ENCODE measurements at regions not wholly inside any gene's neighbourhood (a gene's known extent, or its start where the extent isn't known, plus 50 kb on each side); places are given as distances from the start of the nearest gene placed in this dataset.
"Not testable (repeated sequence)": the region's sequence is repeated elsewhere in the genome, so short reads cannot be mapped to it uniquely, and the experiment has no call there.

DNA sequence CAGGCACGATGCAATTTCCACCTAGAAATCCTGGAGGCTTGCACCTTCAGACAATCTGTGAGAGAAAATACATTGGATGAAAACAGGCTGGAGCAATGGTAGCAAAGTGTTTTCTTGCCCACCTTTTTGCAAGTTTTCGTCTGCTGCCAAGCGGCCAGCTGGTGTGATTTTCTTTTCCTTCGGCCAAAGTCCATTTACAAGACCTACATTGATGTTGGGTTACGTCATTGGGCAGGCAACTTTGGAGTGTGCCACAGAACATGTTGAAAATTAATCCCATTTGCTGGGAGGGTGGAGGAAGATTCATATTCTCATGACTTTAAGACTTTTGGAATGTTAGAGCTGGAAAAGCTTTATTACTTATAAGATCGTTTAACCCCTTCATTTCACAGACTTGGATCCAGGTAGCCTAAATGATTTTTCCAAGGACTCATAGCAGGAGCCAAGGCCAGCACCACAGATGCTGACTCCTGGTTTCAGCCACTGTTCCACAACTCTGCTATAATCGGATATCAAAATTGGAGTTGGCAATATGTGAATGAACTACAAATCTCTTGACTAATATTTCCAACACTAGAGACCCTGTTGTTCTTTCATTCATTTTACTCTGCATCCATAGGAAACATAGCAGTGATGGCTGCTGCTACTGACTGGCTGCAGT is 352.1 kb downstream of the RND3 start:
- no peak for DNase-seq (ENCODE audit: low spot score)

DNA sequence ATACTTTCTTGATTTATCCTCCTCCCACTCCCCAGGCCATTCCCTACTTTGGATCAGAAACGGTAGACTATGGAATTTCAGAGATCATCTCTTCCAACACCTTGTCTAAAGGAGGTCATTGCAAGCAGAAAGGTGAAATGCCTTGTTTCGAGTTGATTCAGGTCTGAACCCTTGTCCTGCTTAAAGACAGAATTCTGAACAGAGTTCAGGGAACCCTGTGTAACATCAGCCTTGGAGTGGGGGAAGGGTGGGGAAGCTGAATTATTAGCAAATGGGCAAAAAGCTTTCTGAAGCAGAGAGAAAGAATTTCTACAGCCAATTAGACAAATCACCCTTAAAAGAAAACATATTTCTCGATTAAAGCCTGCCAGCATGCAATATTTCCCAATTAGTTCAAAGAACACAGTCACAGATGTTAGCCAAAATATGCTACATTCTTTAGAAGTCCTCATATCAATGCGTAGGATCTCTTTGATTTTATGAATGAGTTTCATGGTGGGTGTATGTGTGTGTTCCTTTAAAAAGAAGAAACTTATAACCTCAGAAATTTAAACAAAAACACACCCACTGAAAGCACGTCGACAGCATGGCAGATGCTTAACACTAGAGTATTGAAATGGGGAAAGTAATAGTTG is 353.1 kb downstream of the RND3 start:
- no peak for DNase-seq (ENCODE audit: low spot score)

DNA sequence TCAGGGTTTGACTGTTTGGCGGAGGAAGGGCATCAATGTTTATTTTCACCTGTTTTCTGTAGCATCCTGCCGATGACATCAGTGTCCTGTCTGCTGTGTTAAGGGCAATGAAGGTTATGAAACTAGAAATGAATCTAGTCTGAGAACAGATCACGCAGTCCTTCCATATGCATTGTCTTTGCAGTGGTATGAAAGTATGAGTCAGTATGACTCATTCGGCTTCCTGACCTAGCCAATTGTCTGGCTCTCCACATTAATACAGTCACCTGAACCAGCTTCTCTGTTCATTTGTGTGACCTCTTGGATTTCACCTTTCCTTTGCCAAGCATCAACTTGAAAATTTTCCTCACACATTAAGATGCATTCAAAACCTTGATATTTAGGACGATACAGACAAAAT is 353.8 kb downstream of the RND3 start:
- DNase-seq (ENCODE audit: low spot score) = no peak

DNA sequence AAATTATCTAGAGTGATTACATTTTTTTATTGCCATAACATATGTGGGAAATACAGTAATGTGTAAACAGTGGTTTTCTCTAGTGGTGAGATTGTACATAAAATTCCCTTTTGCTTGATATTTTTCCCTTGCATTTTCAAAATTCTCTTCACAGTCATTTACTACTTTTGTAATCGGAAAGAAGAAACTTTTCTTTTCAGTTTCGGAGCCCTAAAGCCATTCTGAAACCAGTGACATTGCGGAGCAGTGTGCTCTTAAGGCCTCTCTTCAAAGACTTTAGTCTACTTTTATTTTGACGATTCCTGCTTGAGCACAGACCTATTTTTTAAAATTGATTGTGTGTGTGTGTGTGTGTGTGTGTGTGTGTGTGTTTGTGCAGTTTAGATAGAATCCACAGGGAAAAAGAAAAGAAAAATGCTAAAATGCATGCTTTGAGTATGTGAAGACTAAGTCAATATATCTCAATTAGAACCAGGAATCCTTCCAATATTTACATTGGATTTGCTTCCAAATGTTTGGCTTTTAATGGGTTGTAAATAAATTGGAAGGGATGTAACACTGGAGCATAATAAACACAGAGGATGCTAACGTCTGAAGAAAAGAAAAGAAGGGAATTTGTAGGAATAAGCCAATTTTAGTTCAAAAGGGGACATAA is 357.4 kb downstream of the RND3 start:
- no peak for DNase-seq (ENCODE audit: low spot score)

DNA sequence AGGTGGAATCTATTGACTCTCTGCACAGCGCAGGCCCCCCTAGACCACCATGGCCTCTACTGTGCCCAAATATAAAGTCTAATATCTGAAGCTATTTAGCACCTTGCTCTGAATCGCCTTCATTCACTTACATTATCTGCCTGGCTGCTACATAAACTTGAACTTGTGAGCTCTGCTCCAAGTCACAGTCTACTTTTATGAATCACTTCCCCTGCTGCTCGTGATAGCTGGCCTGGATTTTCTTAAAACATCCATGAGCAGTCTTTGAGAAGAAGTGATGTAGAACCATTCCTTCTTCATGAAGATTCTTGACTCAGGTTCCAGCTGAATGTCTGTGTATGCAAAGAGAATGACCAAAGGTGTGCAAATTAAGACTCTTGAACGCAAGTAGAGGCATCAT is 359.5 kb downstream of the RND3 start:
- DNase-seq (ENCODE audit: low spot score) = no peak

DNA sequence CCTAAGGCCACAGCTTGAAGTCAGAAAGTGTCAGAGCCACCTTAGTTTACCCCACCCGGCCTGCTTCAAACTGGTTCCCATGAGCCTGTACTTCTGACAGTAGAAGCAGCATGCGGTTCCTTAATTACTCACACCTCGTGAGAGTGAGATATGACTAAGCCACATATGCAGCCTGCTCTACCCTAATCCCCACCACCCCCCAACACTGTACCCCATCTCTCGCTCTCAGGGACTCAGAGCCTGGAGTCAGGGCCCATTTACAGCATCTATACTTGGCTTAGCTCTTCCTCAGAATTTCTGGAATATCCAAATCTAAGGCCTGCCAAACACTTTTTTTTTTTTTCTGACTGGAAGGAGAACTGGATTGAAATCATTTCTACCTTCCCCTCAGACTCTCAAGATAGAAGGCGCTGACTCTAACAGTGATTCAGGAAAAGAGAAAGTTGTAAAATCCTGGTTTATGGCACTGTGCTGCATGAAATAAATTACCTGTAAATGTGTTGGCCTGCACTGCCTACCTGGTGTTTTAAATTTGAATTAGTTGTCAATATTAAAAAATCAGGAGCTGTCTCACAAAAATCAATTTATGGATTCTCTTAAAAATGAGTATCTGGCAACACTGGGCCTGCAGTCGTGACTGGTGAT is 360.0 kb downstream of the RND3 start:
- no peak for DNase-seq (ENCODE audit: low spot score)

DNA sequence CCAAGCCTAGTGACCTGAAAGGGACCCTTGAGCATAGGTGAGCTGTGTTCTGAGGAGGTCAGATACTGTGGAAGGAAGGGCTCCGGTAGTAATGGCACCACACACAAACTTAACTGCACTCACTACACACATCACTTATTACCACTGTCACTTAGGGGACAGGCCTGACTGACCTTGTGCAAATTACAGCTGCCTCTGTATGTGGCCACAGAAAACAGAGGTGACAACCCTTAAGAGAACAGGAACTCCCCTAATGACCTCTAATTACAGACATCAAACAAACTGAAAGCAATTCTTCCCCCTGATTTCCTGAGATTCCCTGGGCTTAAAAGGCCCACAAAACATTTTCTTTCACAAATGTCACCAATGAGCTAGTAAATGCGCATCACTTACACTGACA is 360.6 kb downstream of the RND3 start:
- no peak for DNase-seq (ENCODE audit: low spot score)

DNA sequence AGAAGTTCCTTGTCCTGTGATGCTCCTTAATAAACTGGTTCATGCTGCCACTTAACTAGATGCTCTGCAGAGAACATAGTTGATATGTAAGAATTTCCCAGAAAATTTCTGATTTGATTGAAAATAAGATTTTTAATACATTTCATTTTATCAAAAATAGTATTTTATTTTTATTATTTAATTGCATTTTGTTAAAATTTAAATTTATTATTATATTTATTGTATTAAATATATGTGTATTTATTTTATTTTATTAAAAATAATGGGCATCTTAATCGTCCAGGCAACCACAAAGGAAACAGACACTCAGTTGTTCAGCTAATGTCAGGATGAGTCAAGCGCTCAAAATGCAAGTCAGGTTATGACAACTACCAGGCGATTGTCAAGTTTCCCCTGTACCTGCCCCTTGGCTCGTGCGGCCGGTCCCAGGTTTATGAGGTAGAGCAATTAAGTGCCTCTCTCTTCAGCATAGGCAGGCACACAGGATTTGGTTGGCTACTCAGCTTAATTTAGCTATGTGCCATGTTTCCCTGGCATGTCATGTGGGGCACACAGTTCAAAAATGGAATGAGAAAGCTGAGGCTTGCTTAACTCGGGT is 361.2 kb downstream of the RND3 start:
- no peak for DNase-seq (ENCODE audit: low spot score)

DNA sequence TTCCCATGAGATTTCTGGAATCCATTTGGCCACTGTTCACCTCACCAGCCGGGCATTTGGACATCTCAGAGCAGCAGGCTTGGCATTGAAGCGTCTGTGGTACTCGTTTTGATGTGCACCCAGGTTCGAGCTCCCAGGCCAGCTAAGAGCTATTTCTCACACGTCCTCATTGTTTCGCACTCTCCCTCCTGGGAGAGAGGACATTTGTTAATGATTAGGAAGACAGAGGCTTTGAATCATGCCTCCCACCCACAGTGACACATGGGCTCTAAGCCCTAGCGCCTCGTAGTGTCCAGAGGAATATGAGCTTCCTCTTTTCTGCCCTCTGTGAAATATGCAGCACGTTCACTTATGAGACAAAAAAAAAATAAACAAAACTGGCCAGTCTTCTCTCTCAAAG is 361.8 kb downstream of the RND3 start:
- no peak for DNase-seq (ENCODE audit: low spot score)

DNA sequence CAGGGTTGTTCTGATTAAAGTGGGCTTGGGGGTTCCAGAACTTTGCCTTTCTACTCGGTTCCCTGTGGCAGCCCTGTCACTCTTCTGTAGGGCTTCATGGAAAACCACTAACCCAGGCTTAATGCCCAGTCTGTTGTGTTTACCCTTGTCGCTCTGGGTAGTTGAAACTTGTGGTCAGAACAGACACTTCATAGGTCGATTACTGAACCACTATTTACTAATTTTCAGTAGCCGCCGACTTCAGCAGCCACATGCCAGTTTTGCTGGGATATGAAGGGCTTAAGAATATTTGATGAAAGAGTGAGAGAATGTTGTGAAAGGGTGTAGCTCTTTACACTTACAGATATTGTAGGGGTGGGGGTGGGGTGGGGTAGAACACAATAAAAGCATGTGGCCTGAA is 362.3 kb downstream of the RND3 start:
- no peak for DNase-seq (ENCODE audit: low spot score)

DNA sequence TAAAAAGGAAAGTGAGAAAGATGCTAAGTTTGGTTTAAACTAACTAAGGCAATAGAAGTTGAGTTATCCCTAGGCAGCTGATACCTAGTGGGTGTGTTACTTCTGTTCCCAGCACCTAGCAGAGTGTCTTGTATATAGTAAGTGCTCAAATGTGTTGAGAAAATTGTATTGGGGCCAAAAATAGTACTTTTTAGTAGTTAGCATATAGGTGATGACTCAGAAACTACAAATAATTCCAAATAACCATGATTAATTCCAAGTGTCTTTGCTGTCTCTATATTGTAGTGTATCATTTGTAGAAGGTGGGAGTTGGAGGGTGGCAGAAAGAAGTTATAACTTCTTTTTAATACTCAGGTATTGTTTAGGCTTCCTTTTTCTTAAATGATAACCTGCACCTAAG is 362.7 kb downstream of the RND3 start:
- no peak for DNase-seq (ENCODE audit: low spot score)

DNA sequence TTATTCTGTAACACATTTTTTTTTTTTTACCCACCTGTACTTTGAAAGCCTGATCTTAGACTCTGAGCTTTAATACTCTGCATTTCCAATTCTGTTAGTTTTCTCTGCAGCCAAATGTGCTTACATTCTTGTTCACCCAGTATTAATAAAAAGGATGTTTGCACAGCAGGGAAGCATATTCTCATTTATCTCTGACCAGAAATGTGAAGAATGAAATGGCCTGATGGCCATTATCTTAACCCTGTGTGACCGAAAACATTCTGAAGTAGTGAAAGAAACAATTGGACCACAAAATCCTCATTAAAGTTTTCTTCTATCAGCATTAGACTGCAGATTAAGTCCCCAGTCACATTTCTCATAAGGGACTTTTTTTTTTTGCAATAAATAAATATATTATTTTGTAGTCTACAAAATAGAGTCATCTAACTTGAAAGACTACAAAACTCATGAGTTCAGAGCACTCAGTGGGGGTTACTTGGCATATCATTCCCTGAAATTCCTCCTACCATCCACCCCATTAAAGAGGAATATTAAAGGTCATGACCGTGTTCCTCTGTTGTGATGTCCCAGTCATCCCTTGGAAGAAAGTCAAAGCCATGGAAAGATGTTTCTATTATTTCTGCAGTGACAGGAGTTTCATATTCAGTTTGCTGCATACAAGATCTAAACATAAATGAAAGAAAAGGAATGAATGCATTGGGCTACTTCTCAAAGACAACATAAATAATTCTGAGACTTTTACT is 364.4 kb downstream of the RND3 start:
- no peak for DNase-seq (ENCODE audit: low spot score)

DNA sequence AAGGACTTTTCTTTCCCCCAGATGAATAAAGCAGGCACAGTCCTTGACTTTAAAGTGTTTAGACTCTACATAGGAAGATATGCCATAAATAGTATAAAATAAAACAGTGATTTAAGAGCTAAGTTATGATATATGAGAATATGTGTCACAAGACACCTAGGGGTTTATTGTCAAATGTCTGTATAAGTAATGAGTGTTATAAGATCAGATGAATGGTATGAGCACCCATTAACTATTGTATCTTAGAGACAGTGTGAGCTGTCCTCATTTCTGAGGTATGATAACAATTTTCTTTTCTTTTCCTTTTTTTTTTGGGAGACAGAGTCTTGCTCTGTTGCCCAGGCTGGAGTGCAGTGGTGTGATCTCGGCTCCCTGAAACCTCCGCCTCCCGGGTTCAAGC is 365.3 kb downstream of the RND3 start:
- no peak for DNase-seq (ENCODE audit: low spot score)

DNA sequence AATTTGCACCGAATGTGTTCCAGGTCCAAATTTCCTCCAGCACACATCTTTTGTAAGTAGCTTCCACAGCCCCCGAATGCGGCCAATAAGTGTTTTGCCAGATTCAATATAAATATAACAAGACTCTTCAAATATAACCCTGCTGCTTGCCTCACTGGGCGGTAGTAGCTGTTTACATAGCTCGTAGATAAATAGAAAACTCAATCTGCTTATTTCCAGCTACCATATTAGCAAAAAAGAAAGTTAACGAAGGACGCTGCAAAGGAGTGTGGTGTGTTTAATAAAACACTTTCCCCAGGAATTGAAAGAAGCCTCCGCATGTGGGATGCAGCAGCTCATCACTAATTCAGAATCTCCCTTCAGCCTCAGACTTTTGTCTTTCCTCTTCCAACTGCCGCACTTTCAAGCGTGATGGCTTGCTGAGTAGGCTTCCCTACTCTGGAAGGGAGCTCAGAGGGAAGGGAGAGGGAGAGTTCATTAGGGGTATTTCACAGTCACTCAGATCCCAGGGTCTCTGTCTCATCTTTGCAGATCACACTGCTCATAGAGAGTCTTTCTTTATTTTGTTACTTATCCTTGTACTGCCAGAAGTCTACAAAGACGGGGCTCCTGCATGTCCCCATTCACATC is 367.0 kb downstream of the RND3 start:
- no peak for DNase-seq (ENCODE audit: low spot score)

DNA sequence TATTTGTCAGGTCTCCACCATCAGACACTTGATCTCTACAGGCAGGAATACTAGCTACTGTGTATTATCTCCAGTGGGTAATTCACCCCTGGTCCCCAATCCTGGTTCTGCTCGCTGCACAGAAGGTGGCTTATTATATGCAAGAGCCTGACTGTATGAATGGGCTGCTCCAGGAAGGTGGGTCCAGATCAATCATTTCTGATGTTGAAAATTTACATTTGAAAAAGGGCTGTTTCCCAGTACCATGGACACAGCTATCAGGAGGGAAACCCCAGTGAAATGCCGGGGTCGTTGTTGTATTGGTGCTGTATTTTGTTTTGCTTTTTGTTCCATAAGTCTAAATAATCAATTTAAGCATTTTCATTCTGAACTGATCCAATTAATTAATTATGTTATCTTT is 367.6 kb downstream of the RND3 start:
- no peak for DNase-seq (ENCODE audit: low spot score)

DNA sequence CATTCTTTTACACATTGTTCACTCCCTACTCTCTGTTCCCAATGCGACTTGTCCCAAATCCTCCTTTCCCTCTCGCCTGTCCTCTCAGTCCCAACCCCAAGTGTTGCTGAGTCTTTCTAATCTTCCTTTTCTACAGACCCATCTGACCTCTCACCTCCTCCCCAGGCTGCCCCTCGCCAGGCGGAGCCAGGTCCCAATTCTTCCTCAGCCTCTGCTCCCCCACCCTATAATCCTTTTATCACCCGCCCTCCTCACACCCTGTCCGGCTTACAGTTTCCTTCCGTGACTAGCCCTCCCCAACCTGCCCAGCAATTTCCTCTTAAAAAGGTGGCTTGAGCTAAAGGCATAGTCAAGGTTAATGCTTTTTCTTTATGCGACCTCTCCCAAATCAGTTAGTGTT is 373.4 kb downstream of the RND3 start:
- DNase-seq (ENCODE audit: low spot score) = not testable (repeated sequence)

DNA sequence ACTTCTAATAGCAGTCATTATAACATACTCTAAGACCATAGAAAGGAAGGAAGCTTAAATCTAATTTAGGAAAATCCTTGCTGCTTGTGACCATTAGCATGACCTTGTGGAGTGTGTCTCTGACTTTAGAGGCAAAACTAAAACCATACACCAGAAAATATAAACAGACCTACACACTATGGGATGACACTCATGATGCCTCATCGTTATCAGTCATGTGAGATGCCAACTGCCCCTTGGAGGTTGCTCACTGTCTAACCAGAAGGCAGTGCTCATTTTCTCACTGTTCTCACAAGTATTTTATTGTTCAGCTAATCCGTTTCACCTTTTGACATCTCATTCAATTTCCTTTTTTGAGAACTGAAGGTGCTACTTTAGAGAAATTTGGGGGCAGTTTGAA is 376.9 kb downstream of the RND3 start:
- DNase-seq (ENCODE audit: low spot score) = no peak

DNA sequence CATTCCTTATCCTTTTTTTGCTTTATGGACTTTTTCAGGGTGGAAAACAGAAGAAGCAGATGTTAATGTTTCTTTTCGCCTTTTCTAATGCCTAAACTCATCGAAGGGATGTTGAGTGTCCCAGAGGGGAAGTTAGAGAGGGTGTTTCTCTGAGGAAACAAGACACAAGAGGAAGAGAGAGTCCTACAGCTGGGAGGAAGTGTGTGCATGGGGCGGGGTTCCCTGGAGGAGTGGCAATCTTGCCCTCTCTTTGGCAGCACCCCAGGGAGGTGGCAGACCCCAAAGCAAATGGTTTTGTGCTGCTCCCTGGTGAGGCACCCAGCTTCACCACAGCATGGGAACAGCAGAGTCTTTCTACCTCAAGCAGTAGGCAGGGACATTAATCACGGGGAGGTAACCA is 377.6 kb downstream of the RND3 start:
- no peak for DNase-seq (ENCODE audit: low spot score)

DNA sequence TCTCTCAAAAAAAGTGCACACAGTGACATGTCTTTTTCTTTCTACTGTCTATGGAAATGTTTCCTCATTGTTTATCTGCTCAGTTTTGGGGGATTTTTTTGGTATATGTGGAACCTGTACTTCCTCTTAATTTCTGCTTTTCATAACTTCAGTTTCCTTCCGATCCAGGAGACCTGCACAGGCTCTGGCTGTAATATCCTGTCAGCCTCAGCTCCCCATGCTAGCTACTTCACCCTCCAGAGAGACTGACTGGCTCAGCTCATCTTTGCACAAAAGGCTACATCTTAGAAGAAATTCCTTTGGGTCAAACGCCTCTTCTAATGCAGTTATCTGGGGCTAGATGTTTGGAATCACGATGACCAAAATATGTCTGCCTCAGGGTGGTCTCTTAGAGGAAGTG is 378.4 kb downstream of the RND3 start:
- no peak for DNase-seq (ENCODE audit: low spot score)

DNA sequence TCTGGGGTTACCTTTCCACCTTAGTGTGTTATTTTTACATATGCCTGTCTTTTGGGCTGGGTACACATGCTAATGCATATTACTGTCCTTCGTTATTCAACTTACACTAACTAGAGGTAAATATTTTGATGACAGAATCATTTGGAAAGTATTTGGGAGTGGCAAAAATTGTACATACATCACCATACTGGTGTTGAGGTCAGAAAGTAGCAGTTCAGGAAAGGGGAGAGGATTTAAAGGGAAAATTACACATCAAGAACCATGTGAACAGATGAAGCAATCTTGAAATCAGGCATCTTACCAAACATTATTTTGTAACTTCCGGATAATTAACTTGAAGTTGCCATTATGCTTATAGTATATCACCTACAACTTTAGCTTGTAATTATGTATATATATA is 379.7 kb downstream of the RND3 start:
- no peak for DNase-seq (ENCODE audit: low spot score)

DNA sequence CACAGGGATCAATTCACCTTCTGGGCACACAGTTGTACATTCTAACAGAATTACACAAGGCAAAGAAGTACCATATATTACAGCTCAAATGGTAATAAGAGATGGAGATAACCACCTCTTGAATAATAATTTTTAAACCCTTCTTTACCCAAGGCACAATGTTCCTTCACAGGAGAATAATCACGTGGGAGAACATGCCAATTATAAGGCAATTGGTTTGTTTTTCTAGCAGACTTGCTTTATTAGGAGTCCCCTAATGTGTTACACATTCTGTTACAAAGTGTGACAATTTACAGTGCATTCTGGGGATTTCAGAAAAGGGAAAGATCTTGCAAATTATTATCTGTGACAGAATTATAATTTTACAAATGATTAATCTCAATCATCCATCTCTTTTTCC is 380.3 kb downstream of the RND3 start:
- DNase-seq (ENCODE audit: low spot score) = no peak

DNA sequence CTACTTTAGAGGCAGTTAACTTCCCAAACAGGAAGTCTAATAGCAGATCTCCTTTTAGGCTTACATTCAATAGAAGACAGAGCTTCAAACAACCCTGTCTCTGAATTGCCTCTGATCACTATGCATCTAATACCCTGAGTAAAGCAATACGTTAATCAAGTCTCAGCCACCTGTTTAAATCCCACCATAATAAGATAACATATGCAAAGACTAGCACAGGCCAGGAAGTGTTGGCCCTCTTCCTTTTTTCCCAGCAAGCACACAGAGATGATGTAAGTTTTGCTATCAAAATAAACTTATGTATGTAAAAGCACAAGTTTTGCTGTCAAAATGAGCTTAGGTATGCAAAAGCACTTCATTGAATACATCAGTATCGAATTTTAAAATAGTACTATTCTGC is 385.5 kb downstream of the RND3 start:
- DNase-seq (ENCODE audit: low spot score) = no peak
